Upper lobe of right lung (tissue), 1 donor: ENCODE measurements at regions not wholly inside any gene's neighbourhood (a gene's known extent, or its start where the extent isn't known, plus 50 kb on each side); places are given as distances from the start of the nearest gene placed in this dataset.

ENCODE experiments used
- ATAC-seq: fragments of 200-7000 bp; cut with Tn5 transposase; one replicate; pipeline ENCODE4 v1.9.1; 2020; ENCODE audit warnings: mild to moderate bottlenecking, moderate library complexity
- DNase-seq: peaks from one replicate; pipeline ENCODE4 v3.0.0-alpha.2; 2020
- H3K27ac ChIP-seq: fragments of 200-600 bp; one replicate; pipeline ENCODE4 v1.8.0; 2022
- H3K27me3 ChIP-seq: fragments of 200-600 bp; one replicate; pipeline ENCODE4 v1.8.0; 2022; ENCODE audit warnings: mild to moderate bottlenecking
- H3K36me3 ChIP-seq: fragments of 200-600 bp; one replicate; pipeline ENCODE4 v1.8.0; 2022
- H3K4me1 ChIP-seq: fragments of 200-600 bp; one replicate; pipeline ENCODE4 v1.8.0; 2022
- H3K4me3 ChIP-seq: fragments of 200-600 bp; one replicate; pipeline ENCODE4 v1.8.0; 2022; ENCODE audit warnings: mild to moderate bottlenecking
- H3K9me3 ChIP-seq: fragments of 200-600 bp; one replicate; pipeline ENCODE4 v1.8.0; 2022
- intact Hi-C: fragments of 100-400 bp; cut with DNase I; formaldehyde crosslinking; loops from one replicate; pipeline ENCODE4 v1.11.0; 2022
- TF ChIP-seq, protein P1 (sequence below): fragments of 200-600 bp; IDR thresholded peaks from one replicate; pipeline ENCODE4 v1.8.0; 2022; ENCODE audit warnings: antibody characterized with exemption
- donor health status: DM: no; HTN: yes; CAD: no; lungs with severe emphysema.

DNA sequence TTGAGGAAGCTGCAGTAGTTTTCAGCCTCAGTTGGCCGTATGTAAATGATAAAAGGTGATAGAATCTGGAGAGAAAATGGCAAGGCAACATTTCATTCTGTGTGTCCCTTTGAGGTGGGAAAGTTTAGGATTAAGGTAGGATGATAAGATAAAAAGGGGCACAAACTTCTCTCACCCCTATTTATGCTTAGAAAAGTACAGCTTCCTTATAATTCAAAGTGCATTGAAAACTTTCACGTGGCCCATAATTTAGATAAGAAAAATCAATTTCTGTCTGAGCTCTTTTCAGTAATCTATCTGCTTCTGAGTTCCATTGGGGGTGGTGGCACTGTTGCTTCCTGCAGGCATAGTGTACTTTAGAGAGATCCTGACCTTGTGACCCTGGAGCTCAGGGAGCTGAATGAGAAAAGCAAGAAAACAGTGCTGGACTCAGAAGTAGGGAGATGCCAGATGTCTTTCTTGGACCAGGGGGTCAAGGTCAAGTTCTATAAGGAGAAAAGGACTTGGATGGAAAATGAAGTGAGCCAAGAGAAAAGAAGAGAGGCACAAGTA lies 187.3 kb downstream of the NDFIP2 start:
- Histone ChIP-seq H3K27ac (no peak overlapping the region), H3K4me1 (no peaks in the 10 kb centered on the region), H3K9me3 (no peaks in the 10 kb centered on the region), H3K27me3 (no peaks in the 10 kb centered on the region), H3K36me3 (no peaks in the 10 kb centered on the region), H3K4me3 (no peak overlapping the region)
- TF ChIP-seq, protein P1, sequence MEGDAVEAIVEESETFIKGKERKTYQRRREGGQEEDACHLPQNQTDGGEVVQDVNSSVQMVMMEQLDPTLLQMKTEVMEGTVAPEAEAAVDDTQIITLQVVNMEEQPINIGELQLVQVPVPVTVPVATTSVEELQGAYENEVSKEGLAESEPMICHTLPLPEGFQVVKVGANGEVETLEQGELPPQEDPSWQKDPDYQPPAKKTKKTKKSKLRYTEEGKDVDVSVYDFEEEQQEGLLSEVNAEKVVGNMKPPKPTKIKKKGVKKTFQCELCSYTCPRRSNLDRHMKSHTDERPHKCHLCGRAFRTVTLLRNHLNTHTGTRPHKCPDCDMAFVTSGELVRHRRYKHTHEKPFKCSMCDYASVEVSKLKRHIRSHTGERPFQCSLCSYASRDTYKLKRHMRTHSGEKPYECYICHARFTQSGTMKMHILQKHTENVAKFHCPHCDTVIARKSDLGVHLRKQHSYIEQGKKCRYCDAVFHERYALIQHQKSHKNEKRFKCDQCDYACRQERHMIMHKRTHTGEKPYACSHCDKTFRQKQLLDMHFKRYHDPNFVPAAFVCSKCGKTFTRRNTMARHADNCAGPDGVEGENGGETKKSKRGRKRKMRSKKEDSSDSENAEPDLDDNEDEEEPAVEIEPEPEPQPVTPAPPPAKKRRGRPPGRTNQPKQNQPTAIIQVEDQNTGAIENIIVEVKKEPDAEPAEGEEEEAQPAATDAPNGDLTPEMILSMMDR, result no peak
- intact Hi-C loops, result no loop called here
- DNase-seq (no peak), ATAC-seq (no peak)

DNA sequence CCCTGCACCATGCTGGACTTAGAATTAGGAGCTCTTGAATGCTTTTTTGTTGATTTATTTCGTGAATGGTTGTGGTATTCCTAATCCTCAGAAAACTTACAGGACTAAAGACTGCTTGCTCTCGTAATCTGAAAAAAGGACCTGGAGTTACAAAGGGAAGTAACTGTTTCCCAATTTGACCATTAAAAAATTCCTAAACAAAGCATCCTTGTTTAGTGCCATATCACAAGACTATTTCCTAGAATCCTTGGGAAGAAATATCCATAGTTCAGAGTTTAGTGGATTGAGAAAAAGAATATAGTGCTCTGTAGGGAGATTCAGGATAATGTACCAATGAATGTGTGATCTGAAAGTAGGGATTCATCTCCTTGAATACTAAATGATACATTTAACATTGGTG lies 186.8 kb downstream of the NDFIP2 start:
- H3K27ac ChIP-seq, result no peak overlapping the region
- DNase-seq, result no peak
- no peaks in the 10 kb centered on the region for H3K4me1 ChIP-seq
- H3K27me3 ChIP-seq, result no peaks in the 10 kb centered on the region
- no peaks in the 10 kb centered on the region for H3K9me3 ChIP-seq
- ATAC-seq, result no peak
- TF ChIP-seq, protein P1, result no peak
- no peak overlapping the region for H3K4me3 ChIP-seq
- intact Hi-C loops, result no loop called here
- H3K36me3 ChIP-seq, result no peaks in the 10 kb centered on the region

DNA sequence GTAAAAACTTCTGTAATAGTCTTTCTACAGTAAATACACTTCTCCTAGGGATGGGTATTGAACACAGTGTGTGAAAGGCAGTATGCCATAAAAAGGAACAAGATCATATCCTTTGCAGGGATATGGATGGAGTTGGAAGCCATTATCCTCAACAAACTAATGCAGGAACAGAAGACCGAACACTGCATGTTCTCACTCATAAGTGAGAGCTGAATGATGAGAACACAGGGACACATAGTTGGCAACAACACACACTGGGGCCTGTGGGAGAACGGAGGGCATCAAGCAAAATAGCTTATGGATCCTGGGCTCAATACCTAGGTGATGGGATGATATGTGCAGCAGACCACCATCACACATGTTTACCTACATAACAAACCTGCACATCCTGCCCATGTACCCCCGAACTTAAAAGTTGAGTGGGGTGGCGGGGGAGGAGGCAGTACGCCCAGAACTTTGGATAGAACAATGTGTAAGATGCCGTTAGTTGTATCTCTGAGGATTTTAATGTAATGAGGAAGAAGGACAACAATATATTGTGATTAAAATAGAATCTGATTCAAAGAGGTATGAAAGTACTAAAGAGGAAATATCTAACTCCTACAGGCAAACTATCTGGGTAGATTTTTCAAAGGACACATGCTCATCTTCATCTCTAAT lies 183.2 kb downstream of the NDFIP2 start:
- no peak overlapping the region for H3K27ac ChIP-seq
- H3K27me3 ChIP-seq, result no peaks in the 10 kb centered on the region
- no peak overlapping the region for H3K4me3 ChIP-seq
- no peak for DNase-seq
- H3K9me3 ChIP-seq, result no peaks in the 10 kb centered on the region
- intact Hi-C loops, result no loop called here
- H3K36me3 ChIP-seq, result no peaks in the 10 kb centered on the region
- H3K4me1 ChIP-seq, result no peaks in the 10 kb centered on the region
- no peak for ATAC-seq
- TF ChIP-seq, protein P1, result no peak

DNA sequence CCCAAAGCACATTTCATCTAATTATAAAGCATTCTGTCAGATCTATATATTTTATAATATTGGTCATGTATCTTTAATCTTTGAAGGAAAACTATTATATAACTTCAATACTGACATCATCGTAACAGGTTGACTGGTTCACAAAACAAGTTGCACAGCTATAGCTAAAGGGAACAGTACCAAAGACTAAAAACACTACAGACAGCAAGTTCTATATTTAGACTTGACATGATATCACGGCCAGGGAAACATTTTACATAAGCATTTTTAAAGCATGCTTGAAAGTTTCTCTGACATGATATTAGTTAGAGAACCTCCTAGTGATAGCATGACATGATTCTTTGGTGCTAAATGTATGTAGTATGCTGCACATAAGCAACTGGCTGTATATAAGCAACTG lies 182.5 kb downstream of the NDFIP2 start:
- no peaks in the 10 kb centered on the region for H3K9me3 ChIP-seq
- intact Hi-C loops, result no loop called here
- no peaks in the 10 kb centered on the region for H3K36me3 ChIP-seq
- peaks cover 3% of the 10 kb centered on the region for H3K4me1 ChIP-seq
- ATAC-seq, result no peak
- TF ChIP-seq, protein P1, result no peak
- H3K4me3 ChIP-seq, result no peak overlapping the region
- DNase-seq, result no peak
- H3K27ac ChIP-seq, result no peak overlapping the region
- H3K27me3 ChIP-seq, result no peaks in the 10 kb centered on the region

DNA sequence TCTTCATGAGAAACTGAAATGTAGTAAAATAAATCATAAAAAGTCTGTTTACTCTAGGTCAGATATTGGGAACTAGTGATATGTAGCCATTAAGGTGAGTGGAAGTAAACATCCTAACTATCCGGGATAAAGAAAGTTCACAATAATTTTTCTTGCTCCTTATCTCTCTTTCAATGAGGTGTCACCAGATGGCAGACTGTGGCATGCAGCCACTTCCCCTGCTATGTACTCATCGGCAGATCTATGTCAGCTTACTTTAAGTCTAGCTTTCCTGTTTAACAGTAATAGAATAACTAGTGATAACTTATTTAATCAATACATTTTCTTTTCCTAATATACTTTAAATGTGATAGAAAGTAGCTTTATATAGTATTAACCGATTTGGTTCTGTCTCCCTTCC lies 181.9 kb downstream of the NDFIP2 start:
- no peaks in the 10 kb centered on the region for H3K9me3 ChIP-seq
- H3K27me3 ChIP-seq, result no peaks in the 10 kb centered on the region
- H3K27ac ChIP-seq, result no peak overlapping the region
- H3K36me3 ChIP-seq, result no peaks in the 10 kb centered on the region
- no peak for DNase-seq
- peaks cover 6% of the 10 kb centered on the region for H3K4me1 ChIP-seq
- H3K4me3 ChIP-seq, result no peak overlapping the region
- ATAC-seq, result no peak
- intact Hi-C loops, result no loop called here
- TF ChIP-seq, protein P1, result no peak

DNA sequence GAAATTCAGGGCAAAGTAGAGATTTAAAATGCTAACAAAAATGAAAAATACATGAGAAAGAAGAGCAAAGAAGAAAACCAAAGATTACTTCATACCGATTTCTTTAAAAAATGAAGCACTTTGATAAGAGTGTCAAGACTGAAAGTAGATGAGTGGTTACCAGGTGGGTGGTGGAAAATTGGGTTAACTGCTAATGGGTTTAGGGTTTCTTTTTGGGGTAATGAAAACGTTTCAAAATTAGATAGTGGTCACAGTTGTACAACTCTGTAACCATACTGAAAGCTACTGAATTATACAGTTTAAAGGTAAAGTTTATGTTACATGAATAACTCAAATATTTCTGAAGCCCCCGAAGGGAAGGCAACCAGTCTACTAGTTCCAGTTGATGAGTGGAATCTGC lies 179.4 kb downstream of the NDFIP2 start:
- Histone ChIP-seq H3K4me1 (peaks cover 6% of the 10 kb centered on the region), H3K9me3 (no peaks in the 10 kb centered on the region), H3K27ac (no peak overlapping the region), H3K4me3 (no peak overlapping the region), H3K36me3 (no peaks in the 10 kb centered on the region), H3K27me3 (no peaks in the 10 kb centered on the region)
- ATAC-seq (no peak), DNase-seq (no peak)
- TF ChIP-seq, protein P1, result no peak
- intact Hi-C loops, result no loop called here
